WTC11 (cell line): ENCODE measurements at regions not wholly inside any gene's neighbourhood (a gene's known extent, or its start where the extent isn't known, plus 50 kb on each side); places are given as distances from the start of the nearest gene placed in this dataset.

Source experiments
- ATAC-seq: fragments of 200-7000 bp; cut with Tn5 transposase; 2 replicates; pipeline ENCODE4 v1.10.0; 2021; ENCODE audit warnings: mild to moderate bottlenecking, moderate library complexity
- CTCF ChIA-PET: fragments of 300-600 bp; sonication (Branson Sonifier 250); formaldehyde crosslinking; loops from one replicate; lab custom pipeline; 2021; ENCODE audit warnings: antibody characterized with exemption; lab: Charles Lee
- POLR2A ChIA-PET: fragments of 350-600 bp; sonication (Branson Sonifier 250); formaldehyde crosslinking; loops from one replicate; lab custom pipeline; 2021; ENCODE audit warnings: antibody characterized with exemption; lab: Charles Lee
- DNase-seq: peaks from one replicate; pipeline ENCODE4 v3.0.0; 2021; ENCODE audit warnings: low spot score
- H3K27ac Mint-ChIP-seq: 2 replicates; pipeline ENCODE4 v1.8.0; 2021; ENCODE audit warnings: mixed read lengths
- H3K27me3 Mint-ChIP-seq: 2 replicates; pipeline ENCODE4 v1.8.0; 2021; ENCODE audit warnings: low read depth, mild to moderate bottlenecking, moderate library complexity, mixed read lengths
- H3K36me3 Mint-ChIP-seq: 2 replicates; pipeline ENCODE4 v1.8.0; 2021; ENCODE audit warnings: mixed read lengths
- H3K4me1 Mint-ChIP-seq: 2 replicates; pipeline ENCODE4 v1.8.0; 2022; ENCODE audit warnings: mixed read lengths
- H3K4me3 Mint-ChIP-seq: 2 replicates; pipeline ENCODE4 v1.8.0; 2021; ENCODE audit warnings: mild to moderate bottlenecking, moderate library complexity, mixed read lengths
- H3K9me3 Mint-ChIP-seq: 2 replicates; pipeline ENCODE4 v1.8.0; 2021; ENCODE audit warnings: mixed read lengths
- AFF4 ChIP-seq: sonication (generic); formaldehyde crosslinking; IDR thresholded peaks from 2 replicates; pipeline ENCODE4 v1.8.1; 2023; ENCODE audit warnings: mild to moderate bottlenecking, missing genetic modification reagents, borderline replicate concordance
- ATF2 ChIP-seq: sonication (generic); formaldehyde crosslinking; IDR thresholded peaks from 2 replicates; pipeline ENCODE4 v1.8.1; 2022; ENCODE audit warnings: low read depth, missing genetic modification reagents, borderline replicate concordance
- E2F4 ChIP-seq: sonication (generic); formaldehyde crosslinking; IDR thresholded peaks from 2 replicates; pipeline ENCODE4 v1.8.1; 2022; ENCODE audit warnings: low read depth, mild to moderate bottlenecking, moderate library complexity, missing genetic modification reagents, borderline replicate concordance
- E2F5 ChIP-seq: sonication (generic); formaldehyde crosslinking; IDR thresholded peaks from 2 replicates; pipeline ENCODE4 v1.8.1; 2022; ENCODE audit warnings: mild to moderate bottlenecking, moderate library complexity, missing genetic modification reagents
- GABPB1 ChIP-seq: sonication (generic); formaldehyde crosslinking; IDR thresholded peaks from 2 replicates; pipeline ENCODE4 v1.8.1; 2023; ENCODE audit warnings: mild to moderate bottlenecking, missing genetic modification reagents
- HMGXB4 ChIP-seq: sonication (generic); formaldehyde crosslinking; IDR thresholded peaks from 2 replicates; pipeline ENCODE4 v1.8.1; 2023; ENCODE audit warnings: mild to moderate bottlenecking, moderate library complexity, missing genetic modification reagents
- IRF1 ChIP-seq: sonication (generic); formaldehyde crosslinking; IDR thresholded peaks from 2 replicates; pipeline ENCODE4 v1.8.0; 2023; ENCODE audit warnings: missing genetic modification reagents
- JUN ChIP-seq: sonication (generic); formaldehyde crosslinking; IDR thresholded peaks from 2 replicates; pipeline ENCODE4 v1.8.0; 2023; ENCODE audit warnings: mild to moderate bottlenecking, missing genetic modification reagents
- KAT7 ChIP-seq: sonication (generic); formaldehyde crosslinking; IDR thresholded peaks from 2 replicates; pipeline ENCODE4 v1.8.1; 2023; ENCODE audit warnings: missing genetic modification reagents, mild to moderate bottlenecking, borderline replicate concordance
- MAX ChIP-seq: sonication (generic); formaldehyde crosslinking; IDR thresholded peaks from 2 replicates; pipeline ENCODE4 v1.8.0; 2022; ENCODE audit warnings: mild to moderate bottlenecking, missing genetic modification reagents
- NFYB ChIP-seq: sonication (generic); formaldehyde crosslinking; conservative IDR thresholded peaks from 2 replicates; pipeline ENCODE4 v1.8.0; 2022; ENCODE audit warnings: low read depth, missing genetic modification reagents
- NR1H2 ChIP-seq: sonication (generic); formaldehyde crosslinking; IDR thresholded peaks from 2 replicates; pipeline ENCODE4 v1.9.0; 2021; ENCODE audit warnings: mild to moderate bottlenecking, moderate library complexity, missing genetic modification reagents
- PRDM15 ChIP-seq: sonication (generic); formaldehyde crosslinking; IDR thresholded peaks from 2 replicates; pipeline ENCODE4 v1.8.0; 2022; ENCODE audit warnings: missing genetic modification reagents
- TCF7 ChIP-seq: sonication (generic); formaldehyde crosslinking; IDR thresholded peaks from 2 replicates; pipeline ENCODE4 v1.8.0; 2022; ENCODE audit warnings: mild to moderate bottlenecking, low read depth, missing genetic modification reagents, moderate library complexity
- TEAD1 ChIP-seq: sonication (generic); formaldehyde crosslinking; IDR thresholded peaks from 2 replicates; pipeline ENCODE4 v1.8.0; 2022; ENCODE audit warnings: mild to moderate bottlenecking, missing genetic modification reagents

GRCh38 chr5:89273289-89273688 is 390.3 kb upstream of the MEF2C start:
- H3K4me3 Mint-ChIP-seq, result no peak overlapping the region
- DNase-seq (no peak), ATAC-seq (no peak)
- TF ChIP-seq KAT7 (CRISPR knock-in tag), result no peak
- TF ChIP-seq JUN (CRISPR knock-in tag), result no peak
- no peak for TF ChIP-seq NR1H2 (CRISPR knock-in tag)
- TF ChIP-seq TCF7, result no peak
- no peak for TF ChIP-seq E2F4 (CRISPR knock-in tag)
- TF ChIP-seq PRDM15 (CRISPR knock-in tag), result no peak
- no peak for TF ChIP-seq E2F5
- no peak for TF ChIP-seq NFYB (CRISPR knock-in tag)
- TF ChIP-seq ATF2, result no peak
- no peak for TF ChIP-seq IRF1
- TF ChIP-seq HMGXB4 (CRISPR knock-in tag), result no peak
- TF ChIP-seq AFF4 (CRISPR knock-in tag), result no peak
- no peak for TF ChIP-seq GABPB1 (CRISPR knock-in tag)
- TF ChIP-seq MAX (CRISPR knock-in tag), result no peak
- no peak for TF ChIP-seq TEAD1 (CRISPR knock-in tag)
- no peaks in the 10 kb centered on the region for H3K36me3 Mint-ChIP-seq
- 0 out of 2 replicates have a peak, but pooled peaks cover 4% of the 10 kb centered on the region for H3K4me1 Mint-ChIP-seq
- no peak overlapping the region for H3K27ac Mint-ChIP-seq
- H3K9me3 Mint-ChIP-seq, result no peaks in the 10 kb centered on the region
- ChIA-PET POLR2A (no interaction called here), CTCF (interaction anchor here (0.6 kb wide), 1 partner anchor 448 kb away, joined by 3 read pairs; no protein-coding TSS in a partner anchor)
- no peaks in the 10 kb centered on the region for H3K27me3 Mint-ChIP-seq
